PC-3 (cell line): ENCODE measurements at regions not wholly inside any gene's neighbourhood (a gene's known extent, or its start where the extent isn't known, plus 50 kb on each side); places are given as distances from the start of the nearest gene placed in this dataset.

Experiments used
- ATAC-seq: fragments of 200-7000 bp; cut with Tn5 transposase; 2 replicates; pipeline ENCODE4 v1.9.1; 2020; ENCODE audit warnings: mild to moderate bottlenecking, moderate library complexity
- BruUV-seq: library from RNA; stranded (reverse); fragments of 400-500 nt; replicated peaks from 2 replicates; lab custom pipeline; 2021; lab: Mats Ljungman, UMichigan
- CTCF ChIA-PET: fragments of 300-600 bp; sonication (Branson Sonifier 250); formaldehyde crosslinking; loops from one replicate; lab custom pipeline; 2022; ENCODE audit warnings: antibody characterized with exemption; lab: Charles Lee
- POLR2A ChIA-PET: fragments of 300-600 bp; sonication (Branson Sonifier 250); formaldehyde crosslinking; loops from one replicate; lab custom pipeline; 2022; ENCODE audit warnings: antibody characterized with exemption; ENCODE audit not compliant: unreplicated experiment; lab: Charles Lee
- DNase-seq: peaks from one replicate; pipeline ENCODE4 v3.0.0-alpha.2; 2015
- H2AFZ ChIP-seq: fragments of 300-600 bp; sonication (generic); 2 replicates; pipeline ENCODE4 v1.6.0; 2016; ENCODE audit warnings: antibody characterized with exemption, low read length
- H3F3A ChIP-seq: fragments of 300-600 bp; sonication (generic); one replicate; pipeline ENCODE4 v1.6.0; 2017; ENCODE audit warnings: antibody characterized with exemption, low read length, control low read depth, mild to moderate bottlenecking; ENCODE audit not compliant: unreplicated experiment
- H3K27ac ChIP-seq: fragments of 300-600 bp; sonication (generic); 2 replicates; pipeline ENCODE4 v1.5.1; 2016; ENCODE audit warnings: mild to moderate bottlenecking, low read length
- H3K27me3 ChIP-seq: fragments of 300-600 bp; sonication (generic); 2 replicates; pipeline ENCODE4 v1.6.1; 2016; ENCODE audit warnings: low read length, mixed read lengths
- H3K36me3 ChIP-seq: fragments of 300-600 bp; sonication (generic); 2 replicates; pipeline ENCODE4 v1.6.1; 2016; ENCODE audit warnings: low read depth, mixed run types, low read length, mixed read lengths
- H3K4me1 ChIP-seq: fragments of 300-600 bp; sonication (generic); 2 replicates; pipeline ENCODE4 v1.5.1; 2016; ENCODE audit warnings: low read length; ENCODE audit not compliant: insufficient read depth
- H3K4me2 ChIP-seq: fragments of 300-600 bp; sonication (generic); 2 replicates; pipeline ENCODE4 v1.6.0; 2016; ENCODE audit warnings: low read length
- H3K4me3 ChIP-seq: fragments of 300-600 bp; sonication (generic); 2 replicates; pipeline ENCODE4 v1.5.1; 2016; ENCODE audit warnings: mild to moderate bottlenecking, low read length, mixed read lengths
- H3K79me2 ChIP-seq: fragments of 300-600 bp; sonication (generic); 2 replicates; pipeline ENCODE4 v1.6.1; 2017; ENCODE audit warnings: low read length, mixed read lengths
- H3K9ac ChIP-seq: fragments of 300-600 bp; sonication (generic); 2 replicates; pipeline ENCODE4 v1.6.0; 2016; ENCODE audit warnings: mild to moderate bottlenecking, low read length
- H3K9me2 ChIP-seq: fragments of 300-600 bp; sonication (generic); replicated peaks from 2 replicates; pipeline ENCODE4 v1.6.1; 2016; ENCODE audit warnings: mixed run types, low read length, mixed read lengths
- H3K9me3 ChIP-seq: fragments of 300-600 bp; sonication (generic); 2 replicates; pipeline ENCODE4 v1.6.1; 2016; ENCODE audit warnings: low read length, mixed read lengths
- H4K20me1 ChIP-seq: fragments of 300-600 bp; sonication (generic); 2 replicates; pipeline ENCODE4 v1.6.1; 2016; ENCODE audit warnings: low read length, mixed read lengths
- CTCF ChIP-seq: fragments of 300-600 bp; sonication (generic); conservative IDR thresholded peaks from 2 replicates; pipeline ENCODE4 v1.5.1; 2017; ENCODE audit warnings: antibody characterized with exemption, low read depth, mild to moderate bottlenecking, low read length
- EZH2 ChIP-seq: fragments of 300-600 bp; sonication (generic); IDR thresholded peaks from one replicate; pipeline ENCODE4 v1.6.1; 2017; ENCODE audit warnings: antibody characterized with exemption, mild to moderate bottlenecking, low read length; ENCODE audit not compliant: unreplicated experiment
- EZH2phosphoT487 ChIP-seq: fragments of 300-600 bp; sonication (generic); IDR thresholded peaks from 2 replicates; pipeline ENCODE4 v1.6.1; 2018; ENCODE audit warnings: mild to moderate bottlenecking, antibody characterized with exemption, low read length, borderline replicate concordance
- intact Hi-C: fragments of 100-400 bp; cut with micrococcal nuclease; formaldehyde crosslinking; loops from 2 replicates; pipeline ENCODE4 v1.9.0; 2023

GRCh38 chr10:10385831-10386230, 631.8 kb upstream of the CELF2 start:
- Histone ChIP-seq H2AFZ (no peak overlapping the region), H3K4me3 (no peak overlapping the region), H3K9me3 (no peaks in the 10 kb centered on the region), H4K20me1 (no peaks in the 10 kb centered on the region), H3F3A (no peaks in the 10 kb centered on the region), H3K36me3 (no peaks in the 10 kb centered on the region), H3K9ac (no peak overlapping the region), H3K27me3 (no peaks in the 10 kb centered on the region), H3K4me2 (no peak overlapping the region), H3K27ac (no peak overlapping the region), H3K4me1 (no peaks in the 10 kb centered on the region), H3K9me2 (no peaks in the 10 kb centered on the region), H3K79me2 (no peaks in the 10 kb centered on the region)
- CTCF ChIA-PET = no interaction called here
- ATAC-seq = no peak
- intact Hi-C loops = no loop called here
- POLR2A ChIA-PET = no interaction called here
- BruUV-seq = no TSS peak
- DNase-seq = no peak
- TF ChIP-seq EZH2 = no peak
- no peak for TF ChIP-seq EZH2phosphoT487
- no peak for TF ChIP-seq CTCF

- DNase-seq (no peak), ATAC-seq (no peak)
- no peaks in the 10 kb centered on the region for H3K79me2 ChIP-seq
- no peaks in the 10 kb centered on the region for H3K4me1 ChIP-seq
- no peak overlapping the region for H3K9ac ChIP-seq
- H3K27me3 ChIP-seq = no peaks in the 10 kb centered on the region
- intact Hi-C loops = no loop called here
- H4K20me1 ChIP-seq = no peaks in the 10 kb centered on the region
- no peaks in the 10 kb centered on the region for H3K9me3 ChIP-seq
- no peak overlapping the region for H3K4me2 ChIP-seq
- no peaks in the 10 kb centered on the region for H3F3A ChIP-seq
- H2AFZ ChIP-seq = no peak overlapping the region
- no peak overlapping the region for H3K4me3 ChIP-seq
- ChIA-PET POLR2A (no interaction called here), CTCF (no interaction called here)
- H3K27ac ChIP-seq = no peak overlapping the region
- no peaks in the 10 kb centered on the region for H3K9me2 ChIP-seq
- H3K36me3 ChIP-seq = no peaks in the 10 kb centered on the region
- BruUV-seq = no TSS peak
- TF ChIP-seq EZH2 (no peak), EZH2phosphoT487 (no peak)
Measured at GRCh38 chr10:10389182-10389581, 628.5 kb upstream of the CELF2 start.

- no peak overlapping the region for H3K27ac ChIP-seq
- no peak overlapping the region for H3K9ac ChIP-seq
- H3K4me2 ChIP-seq = no peak overlapping the region
- H3K27me3 ChIP-seq = no peaks in the 10 kb centered on the region
- H3F3A ChIP-seq = no peaks in the 10 kb centered on the region
- DNase-seq = no peak
- no peaks in the 10 kb centered on the region for H3K9me3 ChIP-seq
- H3K36me3 ChIP-seq = no peaks in the 10 kb centered on the region
- H3K9me2 ChIP-seq = no peaks in the 10 kb centered on the region
- no peak overlapping the region for H2AFZ ChIP-seq
- CTCF ChIA-PET = no interaction called here
- POLR2A ChIA-PET = no interaction called here
- ATAC-seq = no peak
- BruUV-seq = no TSS peak
- TF ChIP-seq CTCF = no peak
- no peak for TF ChIP-seq EZH2phosphoT487
- TF ChIP-seq EZH2 = no peak
- H4K20me1 ChIP-seq = no peaks in the 10 kb centered on the region
- H3K4me3 ChIP-seq = no peak overlapping the region
- no peaks in the 10 kb centered on the region for H3K79me2 ChIP-seq
- intact Hi-C loops = no loop called here
- H3K4me1 ChIP-seq = no peaks in the 10 kb centered on the region
Measured at GRCh38 chr10:10392511-10392910, 625.2 kb upstream of the CELF2 start.
